HepG2 (cell line): ENCODE measurements at regions not wholly inside any gene's neighbourhood (a gene's known extent, or its start where the extent isn't known, plus 50 kb on each side); places are given as distances from the start of the nearest gene placed in this dataset.

Source experiments
- ATAC-seq: fragments of 200-7000 bp; cut with Tn5 transposase; 3 replicates; pipeline ENCODE4 v1.9.1; 2020; ENCODE audit warnings: mild to moderate bottlenecking, moderate library complexity
- BruUV-seq: library from RNA; stranded (reverse); fragments of 400-500 nt; replicated peaks from 2 replicates; lab custom pipeline; 2021; lab: Mats Ljungman, UMichigan
- CTCF ChIA-PET: fragments of 300-600 bp; formaldehyde crosslinking; extraction: SDS; loops from one replicate; lab custom pipeline; 2021; ENCODE audit warnings: low total read pairs, inconsistent platforms, low intra/inter-chr PET ratio; lab: Yijun Ruan, JAX
- POLR2A ChIA-PET: fragments of 350-600 bp; sonication (Branson Sonifier 250); formaldehyde crosslinking; loops from one replicate; lab custom pipeline; 2020; ENCODE audit warnings: antibody characterized with exemption, inconsistent platforms; lab: Yijun Ruan, JAX
- DNase-seq: peaks from one replicate; pipeline ENCODE4 v3.0.0-alpha.2; 2015; ENCODE audit warnings: low spot score
- FAIRE-seq: peaks from 3 replicates; lab custom pipeline; 2011; peaks lifted over from hg19 to GRCh38; lab: Jason Lieb, UNC
- H2AFZ ChIP-seq: one replicate; pipeline ENCODE4 v1.6.1; 2011; ENCODE audit warnings: low read length, inconsistent platforms
- H3K27ac ChIP-seq: fragments of 300-600 bp; 3 replicates; pipeline ENCODE4 v1.8.0; 2011; ENCODE audit warnings: mixed run types, mild to moderate bottlenecking, mixed read lengths, low read length, inconsistent platforms; ENCODE audit not compliant: insufficient read depth; ENCODE audit errors: extremely low read length
- H3K27me3 ChIP-seq, 2 experiments: fragments of 200-600 bp in 1 of 2; 2 replicates in 1 of 2; 3 replicates in 1 of 2; pipeline versions ENCODE4 v1.6.0 to v1.8.0; 2011; ENCODE audit warnings: low read length in 2 of 2, mild to moderate bottlenecking in 2 of 2, moderate library complexity in 2 of 2, inconsistent platforms in 1 of 2; ENCODE audit not compliant: insufficient read depth in 2 of 2, control insufficient read depth in 1 of 2
- H3K36me3 ChIP-seq, 2 experiments: fragments of 200-600 bp in 1 of 2; replicated peaks in 1 of 2; 2 replicates in 1 of 2; 3 replicates in 1 of 2; pipeline versions ENCODE4 v1.5.1 to v1.8.0; 2011; ENCODE audit warnings: low read length in 2 of 2, inconsistent platforms in 1 of 2; ENCODE audit not compliant: insufficient read depth in 2 of 2, control insufficient read depth in 1 of 2
- H3K4me1 ChIP-seq: 2 replicates; pipeline ENCODE4 v1.5.1; 2012; ENCODE audit warnings: low read length, inconsistent platforms; ENCODE audit not compliant: insufficient read depth
- H3K4me2 ChIP-seq: 2 replicates; pipeline ENCODE4 v1.6.0; 2011; ENCODE audit warnings: low read depth, low read length, inconsistent platforms
- H3K4me3 ChIP-seq, 3 experiments: fragments of 200-600 bp in 1 of 3; sonication (generic), shearing (Covaris generic) in 1 of 3; replicated peaks in 1 of 3; 2 replicates each; pipeline ENCODE4 v1.5.1; 2011 to 2016; ENCODE audit warnings: low read length in 3 of 3, inconsistent platforms in 2 of 3, low read depth in 2 of 3, mild to moderate bottlenecking in 2 of 3, control low read depth in 1 of 3, mixed read lengths in 1 of 3; ENCODE audit not compliant: insufficient read depth in 1 of 3
- H3K79me2 ChIP-seq: one replicate; pipeline ENCODE4 v1.6.1; 2011; ENCODE audit warnings: low read length, inconsistent platforms; ENCODE audit not compliant: insufficient read depth
- H3K9ac ChIP-seq: 2 replicates; pipeline ENCODE4 v1.6.0; 2011; ENCODE audit warnings: mild to moderate bottlenecking, low read depth, low read length, inconsistent platforms; ENCODE audit not compliant: insufficient read depth
- H3K9me3 ChIP-seq: 2 replicates; pipeline ENCODE4 v1.5.1; 2012; ENCODE audit warnings: mild to moderate bottlenecking, low read length
- H4K20me1 ChIP-seq: 2 replicates; pipeline ENCODE4 v1.6.0; 2011; ENCODE audit warnings: inconsistent platforms, mild to moderate bottlenecking, low read length, moderate library complexity; ENCODE audit not compliant: insufficient read depth
- GMEB2 ChIP-seq: IDR thresholded peaks from 2 replicates; pipeline ENCODE4 v1.6.1; 2016; ENCODE audit warnings: missing biosample characterization, missing genetic modification reagents, low read depth
- GPN1 ChIP-seq: sonication (generic); formaldehyde crosslinking; IDR thresholded peaks from 2 replicates; pipeline ENCODE4 v1.5.1; 2020; ENCODE audit warnings: missing genetic modification reagents, borderline replicate concordance
- KDM4B ChIP-seq: sonication (generic); formaldehyde crosslinking; IDR thresholded peaks from 2 replicates; pipeline ENCODE4 v1.4.0; 2020; ENCODE audit warnings: missing genetic modification reagents
- NCOR1 ChIP-seq: fragments of 200-600 bp; sonication (generic); IDR thresholded peaks from 2 replicates; pipeline ENCODE4 v1.7.0; 2017; ENCODE audit warnings: antibody characterized with exemption, low read length, borderline replicate concordance
- RELA ChIP-seq: sonication (generic); formaldehyde crosslinking; IDR thresholded peaks from 2 replicates; pipeline ENCODE4 v1.4.0; 2020; ENCODE audit warnings: missing genetic modification reagents
- SRSF9 ChIP-seq: fragments of 200-400 bp; formaldehyde crosslinking; IDR thresholded peaks from 2 replicates; pipeline ENCODE4 v1.6.1; 2018; ENCODE audit warnings: borderline replicate concordance, mild to moderate bottlenecking, low read depth, low read length; ENCODE audit not compliant: insufficient read depth, poor library complexity, severe bottlenecking
- TARDBP ChIP-seq: sonication (generic); formaldehyde crosslinking; IDR thresholded peaks from 2 replicates; pipeline ENCODE4 v1.8.0; 2022; ENCODE audit warnings: mild to moderate bottlenecking, missing genetic modification reagents
- YEATS4 ChIP-seq: sonication (generic); formaldehyde crosslinking; IDR thresholded peaks from 2 replicates; pipeline ENCODE4 v1.4.0; 2020; ENCODE audit warnings: missing genetic modification reagents, borderline replicate concordance
- ZBTB39 ChIP-seq: sonication (generic); formaldehyde crosslinking; IDR thresholded peaks from 2 replicates; pipeline ENCODE4 v1.5.0; 2020; ENCODE audit warnings: missing genetic modification reagents
- ZNF160 ChIP-seq: sonication (generic); formaldehyde crosslinking; IDR thresholded peaks from 2 replicates; pipeline ENCODE4 v1.8.0; 2022; ENCODE audit warnings: mild to moderate bottlenecking, inconsistent platforms, missing genetic modification reagents
- ZNF724P ChIP-seq: sonication (generic); formaldehyde crosslinking; IDR thresholded peaks from 2 replicates; pipeline ENCODE4 v1.8.0; 2022; ENCODE audit warnings: missing genetic modification reagents, borderline replicate concordance
- WGBS: methylation state at CpG from one replicate; pipeline ENCODE4 v1.1.6; 2017; ENCODE audit warnings: low lambda C conversion rate; 5-methylcytosine and 5-hydroxymethylcytosine counted together
- in situ Hi-C: cut with HindIII; loops from 2 replicates; pipeline ENCODE4 v1.10.0; 2017; ENCODE audit warnings: low pct_unique_long_range_greater_than_20kb; ENCODE audit not compliant: extremely low pct_ligation_motif_present
- intact Hi-C: fragments of 100-400 bp; cut with micrococcal nuclease; formaldehyde crosslinking; loops from one replicate; pipeline ENCODE4 v1.10.0; 2022; ENCODE audit not compliant: unreplicated experiment

DNA sequence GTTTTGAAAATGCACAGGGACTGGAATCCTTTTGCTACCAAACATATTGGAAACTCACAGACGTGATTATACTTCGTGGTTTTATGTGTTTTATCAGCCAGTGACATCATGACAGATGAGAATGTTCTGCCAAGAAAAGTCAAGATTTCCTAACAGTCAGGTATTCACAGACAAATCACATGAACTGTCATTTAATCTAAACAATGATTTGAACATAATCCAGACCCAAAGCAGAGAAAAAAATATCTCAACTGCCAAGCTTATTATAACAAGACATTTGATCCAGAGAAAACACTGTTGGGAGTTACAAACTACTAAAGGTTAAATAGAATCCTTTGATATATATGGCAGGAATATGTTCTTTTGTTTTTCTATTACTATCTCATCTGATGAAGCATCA lies 635.9 kb upstream of the FRG1 start (continued):
- TF ChIP-seq ZBTB39 (CRISPR knock-in tag) = no peak

DNA sequence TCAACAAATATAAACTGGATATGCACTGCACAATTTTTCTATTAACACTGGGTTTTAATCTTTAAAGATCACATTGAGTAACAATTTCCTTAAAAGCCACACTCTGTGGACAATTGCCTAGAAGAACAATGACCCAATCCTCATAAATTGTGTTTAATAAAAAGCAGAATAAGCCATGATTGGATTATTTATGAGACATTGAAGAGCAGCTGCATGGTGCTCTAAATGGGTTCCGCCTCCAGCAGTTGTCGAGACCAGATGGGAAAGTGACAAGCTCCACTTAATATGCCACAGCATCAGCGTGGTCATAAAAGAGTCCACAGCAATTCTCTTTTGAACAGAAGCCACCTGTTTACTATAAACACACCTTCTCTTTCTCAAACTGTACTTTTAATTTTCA lies 635.2 kb upstream of the FRG1 start:
- H3K4me2 ChIP-seq = no peak overlapping the region
- 71% methylated on average over 3 of the region's 3 CpGs for WGBS

More for the DNA sequence above, 635.2 kb upstream of the FRG1 start:
- Histone ChIP-seq H3K4me3 (no peak overlapping the region), H3K36me3 (no peaks in the 10 kb centered on the region), H2AFZ (no peak overlapping the region), H4K20me1 (no peaks in the 10 kb centered on the region), H3K79me2 (peaks cover 3% of the 10 kb centered on the region), H3K9me3 (no peaks in the 10 kb centered on the region)
- intact Hi-C loops = no loop called here
- ChIA-PET CTCF (no interaction called here), POLR2A (no interaction called here)
- DNase-seq (no peak), ATAC-seq (no peak), FAIRE-seq (no peak)
- TF ChIP-seq YEATS4 (CRISPR knock-in tag) (no peak), SRSF9 (no peak), GPN1 (CRISPR knock-in tag) (no peak), TARDBP (CRISPR knock-in tag) (no peak), KDM4B (no peak), ZNF724P (no peak), GMEB2 (CRISPR knock-in tag) (no peak), NCOR1 (no peak), RELA (CRISPR knock-in tag) (no peak), ZNF160 (no peak)
- TF ChIP-seq, all 625 proteins: peak for 0
- H3K9ac ChIP-seq = no peak overlapping the region
- H3K4me1 ChIP-seq = no peaks in the 10 kb centered on the region
- H3K27ac ChIP-seq = no peak overlapping the region
- no peaks in the 10 kb centered on the region for H3K27me3 ChIP-seq
- in situ Hi-C loops = no loop called here
- no TSS peak for BruUV-seq
